Activated T-helper 1 cell treated with anti-CD3 and anti-CD28 coated beads, Interleukin-12 subunit alpha, Interleukin-12 subunit beta, Interleukin-2, Interleukin-4 antibody, amounts not matched to agents 30 ng/mL and 10 ng/mL and 1 ng/mL, durations not matched to agents 14 hours and 24 hours and 36 hours (primary cell): ENCODE measurements at regions not wholly inside any gene's neighbourhood (a gene's known extent, or its start where the extent isn't known, plus 50 kb on each side); places are given as distances from the start of the nearest gene placed in this dataset.

Experiments
- DNase-seq: peaks from one replicate; pipeline ENCODE4 v3.0.0; 2021; ENCODE audit warnings: low spot score
- H3K27ac Mint-ChIP-seq: one replicate; pipeline ENCODE4 v1.8.0; 2021; ENCODE audit warnings: mild to moderate bottlenecking, mixed read lengths
- H3K27me3 Mint-ChIP-seq: one replicate; pipeline ENCODE4 v1.8.0; 2022; ENCODE audit warnings: mild to moderate bottlenecking, moderate library complexity, mixed read lengths; ENCODE audit not compliant: insufficient read depth
- H3K36me3 Mint-ChIP-seq: one replicate; pipeline ENCODE4 v1.8.0; 2021; ENCODE audit warnings: low read depth, mixed read lengths
- H3K4me1 Mint-ChIP-seq: one replicate; pipeline ENCODE4 v1.8.0; 2021; ENCODE audit warnings: low read depth, mixed read lengths
- H3K4me3 Mint-ChIP-seq: one replicate; pipeline ENCODE4 v1.8.0; 2021; ENCODE audit warnings: mild to moderate bottlenecking, moderate library complexity, mixed read lengths
- H3K9me3 Mint-ChIP-seq: one replicate; pipeline ENCODE4 v1.8.0; 2021; ENCODE audit warnings: mixed read lengths
- intact Hi-C: fragments of 100-400 bp; cut with micrococcal nuclease; formaldehyde crosslinking; loops from one replicate; pipeline ENCODE4 v1.15.1; 2024

- intact Hi-C loops, result no loop called here
- H3K27me3 Mint-ChIP-seq, result peaks cover 2% of the 10 kb centered on the region
- DNase-seq, result no peak
- peaks cover 11% of the 10 kb centered on the region for H3K4me1 Mint-ChIP-seq
- no peaks in the 10 kb centered on the region for H3K9me3 Mint-ChIP-seq
- H3K27ac Mint-ChIP-seq, result no peak overlapping the region
- H3K36me3 Mint-ChIP-seq, result no peaks in the 10 kb centered on the region
- H3K4me3 Mint-ChIP-seq, result no peak overlapping the region
Observed at GRCh38 chrX:40300286-40300890, 202.6 kb upstream of the BCOR start.

GRCh38 chrX:40299641-40300046 lies 201.9 kb upstream of the BCOR start:
- no peak for DNase-seq
- Mint-ChIP-seq H3K4me1 (peaks cover 11% of the 10 kb centered on the region), H3K4me3 (no peak overlapping the region), H3K9me3 (no peaks in the 10 kb centered on the region), H3K27ac (no peak overlapping the region), H3K27me3 (peaks cover 2% of the 10 kb centered on the region), H3K36me3 (no peaks in the 10 kb centered on the region)
- intact Hi-C loops, result no loop called here

GRCh38 chrX:40298572-40299479 lies 201.1 kb upstream of the BCOR start:
- intact Hi-C loops, result no loop called here
- H3K27ac Mint-ChIP-seq, result no peak overlapping the region
- peaks cover 2% of the 10 kb centered on the region for H3K27me3 Mint-ChIP-seq
- no peak for DNase-seq
- peaks cover 9% of the 10 kb centered on the region for H3K4me1 Mint-ChIP-seq
- no peaks in the 10 kb centered on the region for H3K36me3 Mint-ChIP-seq
- H3K4me3 Mint-ChIP-seq, result no peak overlapping the region
- H3K9me3 Mint-ChIP-seq, result no peaks in the 10 kb centered on the region

GRCh38 chrX:40298069-40298468 lies 200.3 kb upstream of the BCOR start:
- peaks cover 1% of the 10 kb centered on the region for H3K4me1 Mint-ChIP-seq
- intact Hi-C loops, result no loop called here
- DNase-seq, result no peak
- no peaks in the 10 kb centered on the region for H3K9me3 Mint-ChIP-seq
- H3K36me3 Mint-ChIP-seq, result no peaks in the 10 kb centered on the region
- no peak overlapping the region for H3K4me3 Mint-ChIP-seq
- H3K27me3 Mint-ChIP-seq, result peaks cover 2% of the 10 kb centered on the region
- no peak overlapping the region for H3K27ac Mint-ChIP-seq

GRCh38 chrX:40291553-40291952 lies 193.8 kb upstream of the BCOR start:
- DNase-seq, result no peak
- Mint-ChIP-seq H3K4me3 (no peak overlapping the region), H3K27me3 (peaks cover 1% of the 10 kb centered on the region), H3K36me3 (no peaks in the 10 kb centered on the region), H3K9me3 (peaks cover 8% of the 10 kb centered on the region), H3K4me1 (no peaks in the 10 kb centered on the region), H3K27ac (no peak overlapping the region)
- intact Hi-C loops, result no loop called here

- no peak for DNase-seq
- Mint-ChIP-seq H3K4me3 (no peak overlapping the region), H3K27me3 (peaks cover 1% of the 10 kb centered on the region), H3K36me3 (no peaks in the 10 kb centered on the region), H3K4me1 (no peaks in the 10 kb centered on the region), H3K9me3 (peaks cover 8% of the 10 kb centered on the region), H3K27ac (no peak overlapping the region)
- intact Hi-C loops, result no loop called here
Observed at GRCh38 chrX:40290517-40290916, 192.8 kb upstream of the BCOR start.

GRCh38 chrX:40285876-40286275 lies 188.1 kb upstream of the BCOR start:
- peaks cover 2% of the 10 kb centered on the region for H3K36me3 Mint-ChIP-seq
- DNase-seq, result no peak
- H3K9me3 Mint-ChIP-seq, result peaks cover 13% of the 10 kb centered on the region
- peaks cover 13% of the 10 kb centered on the region for H3K4me1 Mint-ChIP-seq
- no peak overlapping the region for H3K27ac Mint-ChIP-seq
- intact Hi-C loops, result no loop called here
- no peak overlapping the region for H3K4me3 Mint-ChIP-seq
- H3K27me3 Mint-ChIP-seq, result no peaks in the 10 kb centered on the region

GRCh38 chrX:40284852-40285251 lies 187.1 kb upstream of the BCOR start:
- intact Hi-C loops, result no loop called here
- H3K36me3 Mint-ChIP-seq, result peaks cover 2% of the 10 kb centered on the region

GRCh38 chrX:40283981-40284380 lies 186.2 kb upstream of the BCOR start:
- Mint-ChIP-seq H3K36me3 (peaks cover 2% of the 10 kb centered on the region), H3K9me3 (peaks cover 5% of the 10 kb centered on the region), H3K27me3 (no peaks in the 10 kb centered on the region), H3K4me1 (peaks cover 17% of the 10 kb centered on the region), H3K27ac (no peak overlapping the region), H3K4me3 (no peak overlapping the region)
- DNase-seq, result no peak
- intact Hi-C loops, result no loop called here

More at GRCh38 chrX:40284852-40285251, 187.1 kb upstream of the BCOR start:
- Mint-ChIP-seq H3K27me3 (no peaks in the 10 kb centered on the region), H3K4me3 (no peak overlapping the region), H3K27ac (no peak overlapping the region), H3K4me1 (peaks cover 14% of the 10 kb centered on the region), H3K9me3 (peaks cover 7% of the 10 kb centered on the region)
- no peak for DNase-seq

- H3K36me3 Mint-ChIP-seq, result peaks cover 2% of the 10 kb centered on the region
- no peak overlapping the region for H3K27ac Mint-ChIP-seq
- H3K9me3 Mint-ChIP-seq, result peaks cover 5% of the 10 kb centered on the region
- no peaks in the 10 kb centered on the region for H3K27me3 Mint-ChIP-seq
- intact Hi-C loops, result no loop called here
- peaks cover 26% of the 10 kb centered on the region for H3K4me1 Mint-ChIP-seq
- no peak for DNase-seq
- no peak overlapping the region for H3K4me3 Mint-ChIP-seq
Observed at GRCh38 chrX:40282946-40283660, 185.3 kb upstream of the BCOR start.

GRCh38 chrX:40282348-40282747 lies 184.6 kb upstream of the BCOR start:
- H3K27ac Mint-ChIP-seq, result no peak overlapping the region
- H3K36me3 Mint-ChIP-seq, result peaks cover 2% of the 10 kb centered on the region
- intact Hi-C loops, result no loop called here
- peaks cover 5% of the 10 kb centered on the region for H3K9me3 Mint-ChIP-seq
- H3K4me3 Mint-ChIP-seq, result no peak overlapping the region
- DNase-seq, result no peak
- no peaks in the 10 kb centered on the region for H3K27me3 Mint-ChIP-seq
- H3K4me1 Mint-ChIP-seq, result peaks cover 29% of the 10 kb centered on the region

- intact Hi-C loops, result no loop called here
- Mint-ChIP-seq H3K9me3 (peaks cover 5% of the 10 kb centered on the region), H3K36me3 (peaks cover 2% of the 10 kb centered on the region), H3K4me3 (peak overlapping the region; percentile 19), H3K4me1 (peaks cover 29% of the 10 kb centered on the region), H3K27ac (peak overlapping the region; percentile 58), H3K27me3 (no peaks in the 10 kb centered on the region)
- no peak for DNase-seq
Observed at GRCh38 chrX:40281336-40282005, 183.7 kb upstream of the BCOR start.
